GM13977 (cell line): ENCODE measurements at regions not wholly inside any gene's neighbourhood (a gene's known extent, or its start where the extent isn't known, plus 50 kb on each side); places are given as distances from the start of the nearest gene placed in this dataset.
"Not testable (repeated sequence)": the region's sequence is repeated elsewhere in the genome, so short reads cannot be mapped to it uniquely, and the experiment has no call there.

Experiments used
- DNase-seq: peaks from one replicate; pipeline ENCODE4 v3.0.0; 2012; ENCODE audit warnings: low spot score
- in situ Hi-C: fragments of 300-500 bp; cut with MboI; formaldehyde crosslinking; loops from one replicate; pipeline ENCODE4 v1.12.0; 2022; ENCODE audit warnings: low sequenced_read_pairs, low pct_unique_long_range_greater_than_20kb, mixed read lengths, inconsistent platforms; ENCODE audit not compliant: unreplicated experiment
- TF ChIP-seq, protein P1 (sequence below): IDR thresholded peaks from 2 replicates; pipeline ENCODE4 v1.5.1; 2012; ENCODE audit warnings: mild to moderate bottlenecking, control low read depth; ENCODE audit not compliant: insufficient read depth; ENCODE audit errors: extremely low read depth, missing control alignments

GRCh38 chr6:11404838-11405237 lies 132.7 kb upstream of the TMEM170B start:
- no peak for DNase-seq
- TF ChIP-seq, protein P1, sequence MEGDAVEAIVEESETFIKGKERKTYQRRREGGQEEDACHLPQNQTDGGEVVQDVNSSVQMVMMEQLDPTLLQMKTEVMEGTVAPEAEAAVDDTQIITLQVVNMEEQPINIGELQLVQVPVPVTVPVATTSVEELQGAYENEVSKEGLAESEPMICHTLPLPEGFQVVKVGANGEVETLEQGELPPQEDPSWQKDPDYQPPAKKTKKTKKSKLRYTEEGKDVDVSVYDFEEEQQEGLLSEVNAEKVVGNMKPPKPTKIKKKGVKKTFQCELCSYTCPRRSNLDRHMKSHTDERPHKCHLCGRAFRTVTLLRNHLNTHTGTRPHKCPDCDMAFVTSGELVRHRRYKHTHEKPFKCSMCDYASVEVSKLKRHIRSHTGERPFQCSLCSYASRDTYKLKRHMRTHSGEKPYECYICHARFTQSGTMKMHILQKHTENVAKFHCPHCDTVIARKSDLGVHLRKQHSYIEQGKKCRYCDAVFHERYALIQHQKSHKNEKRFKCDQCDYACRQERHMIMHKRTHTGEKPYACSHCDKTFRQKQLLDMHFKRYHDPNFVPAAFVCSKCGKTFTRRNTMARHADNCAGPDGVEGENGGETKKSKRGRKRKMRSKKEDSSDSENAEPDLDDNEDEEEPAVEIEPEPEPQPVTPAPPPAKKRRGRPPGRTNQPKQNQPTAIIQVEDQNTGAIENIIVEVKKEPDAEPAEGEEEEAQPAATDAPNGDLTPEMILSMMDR, result no peak
- in situ Hi-C loops, result no loop called here

GRCh38 chr6:11404081-11404480 lies 133.5 kb upstream of the TMEM170B start:
- DNase-seq, result no peak
- TF ChIP-seq, protein P1, result no peak
- in situ Hi-C loops, result no loop called here

GRCh38 chr6:11403035-11403601 lies 134.4 kb upstream of the TMEM170B start:
- in situ Hi-C loops, result no loop called here
- TF ChIP-seq, protein P1, result no peak
- DNase-seq, result peak; percentile 38

GRCh38 chr6:11402581-11402980 lies 135.0 kb upstream of the TMEM170B start:
- in situ Hi-C loops, DNase-seq: not testable (repeated sequence)

DNA sequence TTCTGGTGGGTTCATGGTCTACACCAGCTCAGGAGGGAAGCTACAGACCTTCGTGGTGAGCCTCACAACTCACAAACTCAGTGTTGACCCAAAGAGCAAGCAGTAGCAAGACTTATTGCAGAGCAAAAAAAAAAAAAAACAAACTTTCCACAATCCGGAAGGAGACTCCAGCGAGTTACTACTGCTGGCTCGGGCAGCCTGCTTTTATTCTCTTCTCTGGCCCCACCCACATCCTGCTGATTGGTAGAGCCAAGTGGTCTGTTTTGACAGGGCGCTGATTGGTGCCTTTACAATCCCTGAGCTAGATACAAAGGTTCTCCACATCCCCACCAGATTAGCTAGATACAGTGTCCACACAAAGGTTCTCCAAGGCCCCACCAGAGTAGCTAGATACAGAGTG lies 135.6 kb upstream of the TMEM170B start:
- in situ Hi-C loops, DNase-seq: not testable (repeated sequence)

GRCh38 chr6:11398451-11399326 lies 138.9 kb upstream of the TMEM170B start:
- TF ChIP-seq, protein P1, result no peak
- in situ Hi-C loops, result no loop called here

GRCh38 chr6:11397622-11398450 lies 139.7 kb upstream of the TMEM170B start:
- in situ Hi-C loops, result no loop called here
- TF ChIP-seq, protein P1, result no peak
- no peak for DNase-seq

More at GRCh38 chr6:11398451-11399326, 138.9 kb upstream of the TMEM170B start:
- no peak for DNase-seq
